Ovary (tissue), 3 donors: ENCODE measurements at regions not wholly inside any gene's neighbourhood (a gene's known extent, or its start where the extent isn't known, plus 50 kb on each side); places are given as distances from the start of the nearest gene placed in this dataset.

Source experiments
- CTCF ChIP-seq, 3 donors: fragments of 450-650 bp in 2 of 3; fragments of 200-600 bp in 1 of 3; IDR thresholded peaks; one replicate each; pipeline versions ENCODE4 v1.5.1 to v1.8.0; 2016 to 2022; ENCODE audit warnings: antibody characterized with exemption in 3 of 3, mild to moderate bottlenecking in 1 of 3
- POLR2A ChIP-seq: fragments of 450-650 bp; IDR thresholded peaks from one replicate; pipeline ENCODE4 v1.6.1; 2017; ENCODE audit warnings: antibody characterized with exemption, mild to moderate bottlenecking, moderate library complexity
- donor health status: DM: no; HTN: no; CAD: no.

- TF ChIP-seq CTCF (IDR thresholded peaks at IDR 0.05) (no peak), POLR2A (no peak)
These were observed 55.2 kb upstream of the MAFB start for GRCh38 chr20:40744072-40744817.
